HG02938 (cell line): ENCODE measurements at regions not wholly inside any gene's neighbourhood (a gene's known extent, or its start where the extent isn't known, plus 50 kb on each side); places are given as distances from the start of the nearest gene placed in this dataset.

Experiments used
- ATAC-seq: cut with Tn5 transposase; IDR thresholded peaks from one replicate; pipeline ENCODE4 v1.9.1; 2021; ENCODE audit warnings: mild to moderate bottlenecking, moderate library complexity; ENCODE audit not compliant: unreplicated experiment

GRCh38 chr2:176704282-176704858 is 435.1 kb downstream of the MTX2 start:
- no peak for ATAC-seq

DNA sequence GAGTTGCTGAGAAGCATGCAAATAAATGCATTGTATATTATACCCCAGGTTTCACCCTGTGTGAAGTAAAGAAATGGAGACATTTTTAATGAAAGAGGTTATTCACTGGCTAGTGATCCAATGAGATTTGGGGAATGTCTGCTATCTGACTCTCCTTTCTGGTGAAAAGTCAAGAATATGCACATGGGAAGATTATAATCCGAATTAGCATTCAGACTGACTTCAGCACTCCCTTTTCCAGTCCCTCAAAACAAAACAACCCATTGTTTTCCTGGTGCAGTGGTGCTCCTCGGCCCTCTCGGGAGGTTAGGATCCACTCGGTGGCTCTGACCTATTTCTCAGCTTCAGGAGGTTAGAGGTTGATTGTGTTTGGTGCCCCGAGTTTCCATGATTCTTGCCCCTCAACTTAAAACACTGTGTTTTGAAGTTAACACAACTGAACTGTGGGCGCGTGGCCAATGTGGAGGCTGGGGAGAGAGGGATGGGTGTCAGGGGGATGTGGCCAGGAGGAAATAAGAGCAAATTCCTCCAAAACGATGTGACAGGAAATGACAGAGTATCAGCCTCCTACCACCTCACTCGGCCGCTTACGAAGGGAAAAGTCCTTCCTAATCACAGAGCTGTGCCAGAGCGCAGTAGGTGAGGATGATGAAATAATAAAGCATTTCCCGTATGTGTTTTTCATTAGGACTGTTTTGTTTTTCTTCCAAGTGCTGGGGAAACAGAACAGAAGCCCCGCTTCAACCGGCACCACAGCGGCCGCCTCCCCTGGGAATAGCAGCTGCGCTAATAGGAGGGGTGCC is 440.1 kb downstream of the MTX2 start:
- no peak for ATAC-seq

DNA sequence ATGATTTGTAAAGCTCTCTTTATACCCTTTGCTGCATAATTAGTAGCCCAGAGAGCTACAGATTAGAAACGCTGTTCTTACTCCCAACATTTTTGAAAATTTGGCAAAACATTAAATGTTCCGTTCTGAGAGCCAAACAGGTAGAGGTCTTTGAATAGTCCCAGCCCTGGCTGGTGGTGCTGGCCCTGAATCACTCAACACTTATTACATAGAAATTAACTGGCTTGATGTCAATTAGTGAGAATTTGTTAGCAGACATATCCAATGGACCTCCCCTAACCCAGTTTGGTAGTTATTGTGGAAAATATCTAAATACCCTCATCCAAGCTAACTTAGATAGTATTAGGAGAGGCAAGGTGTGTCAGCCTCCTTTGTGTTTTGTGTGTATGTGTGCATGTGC is 440.7 kb downstream of the MTX2 start:
- no peak for ATAC-seq

GRCh38 chr2:176710657-176711186 is 441.5 kb downstream of the MTX2 start:
- no peak for ATAC-seq

DNA sequence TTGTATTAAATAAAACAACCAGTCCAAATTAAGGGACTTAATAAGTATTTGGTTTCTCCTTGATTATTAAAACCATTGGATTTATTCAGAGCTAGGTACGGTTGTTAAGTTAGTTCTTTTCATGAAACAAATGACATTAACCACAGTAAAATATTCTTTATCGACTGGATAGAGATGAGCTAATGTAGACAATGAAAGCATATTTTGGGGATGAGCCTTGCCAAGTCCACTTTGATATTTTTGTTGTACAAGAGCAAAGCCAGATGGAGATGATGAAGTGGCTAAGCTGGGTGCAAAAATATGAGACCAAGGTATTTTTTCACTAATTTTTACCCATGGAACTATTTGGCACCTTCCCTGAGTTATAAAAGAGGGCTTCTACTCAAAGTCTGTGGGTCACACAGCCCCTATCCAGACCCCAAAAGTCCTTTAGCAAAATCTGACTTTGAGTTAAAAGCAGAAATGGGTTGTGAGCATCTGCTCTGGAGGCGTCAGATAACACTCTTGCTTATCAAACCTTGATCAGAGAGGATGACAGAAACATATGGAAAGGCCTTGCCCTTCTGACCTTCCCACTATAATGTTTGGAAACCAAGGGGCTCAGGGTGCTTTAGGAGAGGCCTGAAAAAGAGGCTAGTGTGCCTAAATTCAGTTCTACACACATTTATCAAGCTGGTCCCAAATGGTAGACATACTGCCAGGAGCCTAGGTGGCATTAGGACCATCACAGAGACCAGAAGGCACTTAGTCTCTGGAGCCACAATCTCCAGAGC is 456.8 kb downstream of the MTX2 start:
- no peak for ATAC-seq

GRCh38 chr2:176727696-176728095 is 458.5 kb downstream of the MTX2 start:
- ATAC-seq: no peak

GRCh38 chr2:176729706-176730569 is 460.7 kb downstream of the MTX2 start:
- no peak for ATAC-seq

DNA sequence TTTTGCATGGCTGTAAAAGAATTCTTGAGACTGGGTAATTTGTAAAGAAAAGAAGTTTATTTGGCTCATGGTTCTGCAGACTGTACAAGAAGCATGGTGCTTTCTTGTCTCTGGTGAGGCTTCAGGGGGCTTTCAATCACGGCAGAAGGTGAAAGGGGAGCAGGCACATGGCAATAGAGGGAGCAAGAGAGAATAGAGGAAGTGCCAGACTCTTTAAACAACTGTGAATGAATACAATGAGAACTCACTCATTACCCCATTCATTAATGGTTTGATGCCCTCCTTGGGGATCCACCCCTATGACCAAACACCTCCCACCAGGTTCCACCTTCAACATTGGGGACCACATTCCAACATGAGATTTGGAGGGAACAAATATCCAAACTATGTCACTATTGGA is 463.5 kb downstream of the MTX2 start:
- ATAC-seq: no peak

- no peak for ATAC-seq
Measured at GRCh38 chr2:176733698-176734430, 464.6 kb downstream of the MTX2 start.

- ATAC-seq: no peak
Measured at GRCh38 chr2:176734868-176735267, 465.6 kb downstream of the MTX2 start.

GRCh38 chr2:176742271-176742670 is 470.3 kb upstream of the HNRNPA3 start:
- no peak for ATAC-seq

GRCh38 chr2:176743671-176744070 is 468.9 kb upstream of the HNRNPA3 start:
- no peak for ATAC-seq

- ATAC-seq: no peak
Measured at GRCh38 chr2:176744146-176744545, 468.4 kb upstream of the HNRNPA3 start.

- ATAC-seq: peak; percentile 61
Measured at GRCh38 chr2:176745543-176746200, 466.9 kb upstream of the HNRNPA3 start.

- no peak for ATAC-seq
Measured at GRCh38 chr2:176746411-176746810, 466.2 kb upstream of the HNRNPA3 start.

DNA sequence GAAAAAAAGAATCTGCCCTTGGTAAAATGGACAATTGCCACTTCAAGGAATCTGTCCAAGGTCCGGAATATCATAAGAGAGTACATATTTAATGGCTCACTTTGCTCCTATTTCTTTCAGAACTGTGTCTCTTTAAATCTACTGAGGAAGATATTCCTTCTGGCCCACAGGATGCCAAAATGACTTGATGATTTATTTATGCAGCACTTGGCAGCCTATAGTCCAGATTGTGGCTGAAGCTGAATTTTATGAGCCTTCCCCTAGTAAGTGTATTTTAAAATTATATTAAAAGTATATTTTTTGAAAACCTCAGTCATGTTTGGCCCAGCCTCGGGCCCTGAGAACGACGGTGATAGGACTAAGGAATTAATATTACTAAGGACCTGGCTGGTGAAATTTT is 465.1 kb upstream of the HNRNPA3 start:
- no peak for ATAC-seq

GRCh38 chr2:176747928-176748327 is 464.7 kb upstream of the HNRNPA3 start:
- ATAC-seq: no peak

DNA sequence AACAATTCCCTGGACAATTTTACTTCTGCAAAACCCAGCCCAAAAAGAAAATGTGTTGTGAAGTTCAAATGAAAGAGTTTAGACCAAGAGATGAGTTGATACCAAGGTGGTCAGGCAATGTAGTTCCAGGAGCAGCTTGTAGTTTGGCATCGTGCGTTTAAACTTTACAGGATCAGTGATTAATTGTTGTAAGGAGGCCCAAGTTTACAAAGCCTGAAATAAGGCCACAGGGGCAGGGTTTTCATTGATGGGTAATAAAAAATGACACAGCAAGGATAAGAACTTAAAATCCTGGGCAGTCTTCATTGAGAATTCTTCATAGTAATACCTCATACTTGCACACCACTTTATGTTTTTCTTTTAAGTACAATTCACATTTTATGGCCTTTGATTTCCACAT is 463.9 kb upstream of the HNRNPA3 start:
- no peak for ATAC-seq
